OCI-LY7 (cell line): ENCODE measurements at regions not wholly inside any gene's neighbourhood (a gene's known extent, or its start where the extent isn't known, plus 50 kb on each side); places are given as distances from the start of the nearest gene placed in this dataset.

ENCODE experiments used
- CTCF ChIP-seq: fragments of 200-600 bp; sonication (generic); conservative IDR thresholded peaks from 2 replicates; pipeline ENCODE4 v1.5.1; 2014; ENCODE audit warnings: mild to moderate bottlenecking, antibody characterized with exemption, low read length, moderate library complexity, mixed read lengths
- EZH2phosphoT487 ChIP-seq: fragments of 200-600 bp; sonication (generic); IDR thresholded peaks from 2 replicates; pipeline ENCODE4 v1.6.1; 2018; ENCODE audit warnings: low read depth, borderline replicate concordance, mild to moderate bottlenecking, mixed run types, antibody characterized with exemption, low read length, moderate library complexity, mixed read lengths

GRCh38 chr3:36172699-36173098 lies 207.6 kb upstream of the STAC start:
- TF ChIP-seq CTCF (no peak), EZH2phosphoT487 (no peak)
